H9 (cell line): ENCODE measurements at regions not wholly inside any gene's neighbourhood (a gene's known extent, or its start where the extent isn't known, plus 50 kb on each side); places are given as distances from the start of the nearest gene placed in this dataset.

Experiments
- DNase-seq: peaks from one replicate; pipeline ENCODE4 v3.0.0-alpha.2; 2017
- H2AFZ ChIP-seq: one replicate; pipeline ENCODE4 v1.6.1; 2013; ENCODE audit warnings: mild to moderate bottlenecking, low read length, control low read depth, moderate library complexity
- H2AK5ac ChIP-seq: 2 replicates; pipeline ENCODE4 v1.6.1; 2013; ENCODE audit warnings: low read length, control low read depth, mixed read lengths; ENCODE audit not compliant: insufficient read length
- H2BK120ac ChIP-seq: one replicate; pipeline ENCODE4 v1.6.1; 2013; ENCODE audit warnings: low read depth, mild to moderate bottlenecking, low read length, control low read depth, inconsistent platforms; ENCODE audit not compliant: poor library complexity, severe bottlenecking
- H2BK12ac ChIP-seq: 2 replicates; pipeline ENCODE4 v1.6.1; 2013; ENCODE audit warnings: low read length, control low read depth, mixed read lengths, low read depth; ENCODE audit not compliant: insufficient read length
- H2BK15ac ChIP-seq: 2 replicates; pipeline ENCODE4 v1.6.1; 2013; ENCODE audit warnings: low read depth, low read length, control low read depth
- H2BK20ac ChIP-seq: one replicate; pipeline ENCODE4 v1.6.1; 2013; ENCODE audit warnings: low read depth, mild to moderate bottlenecking, low read length, control low read depth, inconsistent platforms; ENCODE audit not compliant: poor library complexity, severe bottlenecking
- H2BK5ac ChIP-seq: 2 replicates; pipeline ENCODE4 v1.6.1; 2013; ENCODE audit warnings: low read length, control low read depth, mixed read lengths; ENCODE audit not compliant: insufficient read length
- H3K14ac ChIP-seq: 2 replicates; pipeline ENCODE4 v1.6.1; 2013; ENCODE audit warnings: low read length, control low read depth; ENCODE audit not compliant: insufficient read depth
- H3K18ac ChIP-seq: 2 replicates; pipeline ENCODE4 v1.6.1; 2013; ENCODE audit warnings: low read depth, mild to moderate bottlenecking, mixed read lengths, low read length, control low read depth; ENCODE audit not compliant: insufficient read length
- H3K23ac ChIP-seq: 2 replicates; pipeline ENCODE4 v1.6.1; 2013; ENCODE audit warnings: low read length, control low read depth, mixed read lengths, low read depth; ENCODE audit not compliant: insufficient read length
- H3K23me2 ChIP-seq: 2 replicates; pipeline ENCODE4 v1.6.1; 2013; ENCODE audit warnings: low read depth, mild to moderate bottlenecking, mixed read lengths, low read length, control low read depth; ENCODE audit not compliant: insufficient read length, poor library complexity, severe bottlenecking
- H3K27ac ChIP-seq: 2 replicates; pipeline ENCODE4 v1.5.1; 2013; ENCODE audit warnings: low read length, control low read depth, mixed read lengths, low read depth; ENCODE audit not compliant: insufficient read length
- H3K27me3 ChIP-seq: 2 replicates; pipeline ENCODE4 v1.6.1; 2013; ENCODE audit warnings: low read length, control low read depth, inconsistent platforms; ENCODE audit not compliant: insufficient read depth
- H3K4ac ChIP-seq: 2 replicates; pipeline ENCODE4 v1.6.1; 2013; ENCODE audit warnings: low read depth, mild to moderate bottlenecking, control low read depth, inconsistent platforms, low read length, moderate library complexity
- H3K4me1 ChIP-seq: 2 replicates; pipeline ENCODE4 v1.6.1; 2013; ENCODE audit warnings: low read length, control low read depth, inconsistent platforms; ENCODE audit not compliant: insufficient read depth
- H3K4me2 ChIP-seq: 2 replicates; pipeline ENCODE4 v1.6.1; 2013; ENCODE audit warnings: low read length, control low read depth, mixed read lengths; ENCODE audit not compliant: insufficient read length, insufficient read depth
- H3K56ac ChIP-seq: 2 replicates; pipeline ENCODE4 v1.6.1; 2013; ENCODE audit warnings: low read depth, mild to moderate bottlenecking, mixed read lengths, low read length, control low read depth; ENCODE audit not compliant: insufficient read length
- H3K79me1 ChIP-seq: 2 replicates; pipeline ENCODE4 v1.6.1; 2013; ENCODE audit warnings: low read depth, mild to moderate bottlenecking, moderate library complexity, low read length, control low read depth, inconsistent platforms; ENCODE audit not compliant: insufficient read depth, poor library complexity, severe bottlenecking
- H3K79me2 ChIP-seq: 2 replicates; pipeline ENCODE4 v1.6.1; 2013; ENCODE audit warnings: low read length, control low read depth, inconsistent platforms; ENCODE audit not compliant: insufficient read depth
- H3K9ac ChIP-seq: 2 replicates; pipeline ENCODE4 v1.6.1; 2013; ENCODE audit warnings: low read length, control low read depth, mixed read lengths; ENCODE audit not compliant: insufficient read length; ENCODE audit errors: extremely low read depth
- H3K9me3 ChIP-seq: one replicate; pipeline ENCODE4 v1.6.1; 2013; ENCODE audit warnings: low read depth, low read length, inconsistent platforms; ENCODE audit not compliant: control insufficient read depth
- H3T11ph ChIP-seq: one replicate; pipeline ENCODE4 v1.6.1; 2013; ENCODE audit warnings: mild to moderate bottlenecking, low read length, control low read depth, inconsistent platforms
- H4K20me1 ChIP-seq: one replicate; pipeline ENCODE4 v1.6.1; 2013; ENCODE audit not compliant: control insufficient read depth, insufficient read length, insufficient read depth
- H4K5ac ChIP-seq: 2 replicates; pipeline ENCODE4 v1.6.1; 2013; ENCODE audit warnings: low read depth, mild to moderate bottlenecking, mixed read lengths, low read length, control low read depth; ENCODE audit not compliant: insufficient read length
- H4K8ac ChIP-seq: replicated peaks from 2 replicates; pipeline ENCODE4 v1.6.1; 2013; ENCODE audit warnings: low read length, control low read depth, mixed read lengths, low read depth; ENCODE audit not compliant: insufficient read length
- H4K91ac ChIP-seq: 2 replicates; pipeline ENCODE4 v1.6.1; 2013; ENCODE audit warnings: low read depth, mild to moderate bottlenecking, moderate library complexity, mixed read lengths, low read length, control low read depth; ENCODE audit not compliant: insufficient read length
- H3K27ac Mint-ChIP-seq, 3 experiments: 2 replicates in 2 of 3; 3 replicates in 1 of 3; pipeline ENCODE4 v1.8.0; 2020 to 2021; ENCODE audit warnings: mixed read lengths in 3 of 3, mild to moderate bottlenecking in 1 of 3, moderate library complexity in 1 of 3
- H3K27me3 Mint-ChIP-seq: 2 replicates; pipeline ENCODE4 v1.8.0; 2021; ENCODE audit warnings: low read depth, mild to moderate bottlenecking, moderate library complexity, mixed read lengths
- H3K36me3 Mint-ChIP-seq, 3 experiments: 2 replicates in 2 of 3; 3 replicates in 1 of 3; pipeline ENCODE4 v1.8.0; 2020 to 2021; ENCODE audit warnings: low read depth in 3 of 3, mixed read lengths in 3 of 3; ENCODE audit not compliant: insufficient read depth in 1 of 3
- H3K4me1 Mint-ChIP-seq, 2 experiments: 2 replicates each; pipeline ENCODE4 v1.8.0; 2020; ENCODE audit warnings: mixed read lengths in 2 of 2
- H3K4me3 Mint-ChIP-seq, 2 experiments: 2 replicates in 1 of 2; 3 replicates in 1 of 2; pipeline ENCODE4 v1.8.0; 2020 to 2021; ENCODE audit warnings: mild to moderate bottlenecking in 2 of 2, mixed read lengths in 2 of 2, moderate library complexity in 1 of 2
- H3K9me3 Mint-ChIP-seq, 2 experiments: 2 replicates in 1 of 2; 3 replicates in 1 of 2; pipeline ENCODE4 v1.8.0; 2020; ENCODE audit warnings: mild to moderate bottlenecking in 2 of 2, mixed read lengths in 2 of 2, moderate library complexity in 1 of 2
- CTCF ChIP-seq: fragments of 200-600 bp; sonication (generic); conservative IDR thresholded peaks from 3 replicates; pipeline ENCODE4 v1.8.0; 2021; ENCODE audit warnings: antibody characterized with exemption, mild to moderate bottlenecking
- WGBS: extraction: QIAGEN DNeasy Blood & Tissue Kit; methylation state at CpG from one replicate; pipeline ENCODE4 v1.1.7; 2013; ENCODE audit warnings: missing lambda C conversion rate, low lambda C conversion rate, mixed read lengths; ENCODE audit not compliant: insufficient read length; ENCODE audit errors: extremely low coverage; 5-methylcytosine and 5-hydroxymethylcytosine counted together

DNA sequence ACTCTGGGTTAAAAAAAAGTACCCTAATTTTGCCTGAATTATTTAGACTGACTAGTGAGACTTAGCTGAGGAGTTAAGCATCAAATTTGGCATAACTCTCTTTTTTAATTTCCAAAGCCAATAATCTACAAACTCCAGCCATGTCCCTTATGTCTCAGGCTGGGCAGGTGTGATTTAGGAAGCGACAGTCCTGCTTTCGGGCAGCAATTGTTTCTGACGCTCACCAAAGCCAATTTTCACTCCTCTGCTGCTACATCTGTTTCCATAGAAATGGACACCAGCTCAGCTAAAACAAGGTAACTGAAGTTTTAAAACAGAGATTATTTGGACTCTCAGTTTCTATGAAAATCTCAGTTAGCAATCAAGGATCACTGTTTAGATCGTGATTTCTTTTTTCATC is 338.7 kb downstream of the ABCC12 start:
- Histone ChIP-seq H3K79me2 (no peaks in the 10 kb centered on the region), H4K20me1 (no peaks in the 10 kb centered on the region), H2BK120ac (no peak overlapping the region), H3K56ac (no peak overlapping the region), H2BK12ac (no peak overlapping the region), H4K5ac (no peak overlapping the region), H3K23ac (no peak overlapping the region), H3K27ac (no peak overlapping the region), H3K4me1 (no peaks in the 10 kb centered on the region), H3K9me3 (peaks cover 7% of the 10 kb centered on the region), H3T11ph (no peak overlapping the region), H2BK15ac (no peak overlapping the region), H2BK5ac (no peak overlapping the region), H2AFZ (no peak overlapping the region), H3K27me3 (no peaks in the 10 kb centered on the region), H3K9ac (no peak overlapping the region), H4K91ac (no peak overlapping the region), H4K8ac (no peak overlapping the region), H3K23me2 (no peaks in the 10 kb centered on the region), H3K18ac (no peak overlapping the region), H2AK5ac (no peak overlapping the region), H3K14ac (no peak overlapping the region), H3K79me1 (no peaks in the 10 kb centered on the region), H3K4ac (no peak overlapping the region), H2BK20ac (no peak overlapping the region), H3K4me2 (no peak overlapping the region)
- Mint-ChIP-seq H3K27ac (no peak overlapping the region), H3K27me3 (no peaks in the 10 kb centered on the region; the same call in 1 of the 2 replicates), H3K4me1 (no peaks in the 10 kb centered on the region), H3K4me3 (no peak overlapping the region), H3K9me3 (peaks cover 35 to 36% of the 10 kb centered on the region in 2 experiments), H3K36me3 (peaks cover 7 to 30% (median 28%) of the 10 kb centered on the region in 3 experiments; a peak in 6 of 7 replicates)
- DNase-seq: no peak
- no CpG with 5 or more reads among the region's 4 CpGs for WGBS
- no peak for TF ChIP-seq CTCF
